ENCODE measurements at regions not wholly inside any gene's neighbourhood (a gene's known extent, or its start where the extent isn't known, plus 50 kb on each side); places are given as distances from the start of the nearest gene placed in this dataset.

GRCh38 chr13:65470781-65471180, 1759.4 kb downstream of the PCDH9 start:
- Histone ChIP-seq H3K4me3 (ENCODE audit: low read depth in 1 of 3, low read length in 3 of 3) (no peak overlapping the region), H3K27me3 (ENCODE audit: control insufficient read depth in 4 of 4, insufficient read depth in 4 of 4, low read length in 3 of 4) (no peaks in the 10 kb centered on the region), H3K9ac (ENCODE audit: low read depth in 1 of 2, low read length in 2 of 2) (no peak overlapping the region), H3K27ac (ENCODE audit: low read depth in 1 of 2, low read length in 2 of 2) (no peak overlapping the region), H3K36me3 (ENCODE audit: control insufficient read depth in 4 of 4, insufficient read depth in 3 of 4, low read depth in 1 of 4, low read length in 3 of 4) (no peaks in the 10 kb centered on the region), H3K9me3 (ENCODE audit: control insufficient read depth in 4 of 4, low read length in 3 of 4) (peaks cover 0 to 2% (median 0%) of the 10 kb centered on the region in 4 donors), H3K4me1 (ENCODE audit: control insufficient read depth in 4 of 4, insufficient read depth in 4 of 4, low read length in 3 of 4) (no peaks in the 10 kb centered on the region)
- TF ChIP-seq MAX (IDR thresholded peaks at IDR 0.05), result no peak
- no peak for TF ChIP-seq ATF3 (IDR thresholded peaks at IDR 0.05)
- no peak for TF ChIP-seq RAD21 (IDR thresholded peaks at IDR 0.05)
- TF ChIP-seq ZBTB33 (IDR thresholded peaks at IDR 0.05), result no peak
- TF ChIP-seq HNF4G (IDR thresholded peaks at IDR 0.05), result no peak
- TF ChIP-seq HNF4A (conservative IDR thresholded peaks at IDR 0.05), result no peak
- TF ChIP-seq NR2F2 (IDR thresholded peaks at IDR 0.05), result no peak
- TF ChIP-seq FOXA2 (IDR thresholded peaks at IDR 0.05), result no peak
- no peak for TF ChIP-seq SP1 (IDR thresholded peaks at IDR 0.05)
- no peak for TF ChIP-seq GABPA (IDR thresholded peaks at IDR 0.05 in 1 of 2, conservative IDR thresholded peaks at IDR 0.05 in 1 of 2)
- TF ChIP-seq YY1 (IDR thresholded peaks at IDR 0.05), result no peak
- TF ChIP-seq EGR1 (IDR thresholded peaks at IDR 0.05; ENCODE audit: low read depth in 2 of 2), result no peak
- TF ChIP-seq RXRA (IDR thresholded peaks at IDR 0.05), result no peak
- TF ChIP-seq CTCF (IDR thresholded peaks at IDR 0.05; ENCODE audit: low read depth, low read length, missing input control), result no peak
- no peak for DNase-seq (ENCODE audit: low spot score)
- 73% methylated on average over 2 of the region's 2 CpGs for WGBS

- H3K36me3 ChIP-seq (ENCODE audit: control insufficient read depth in 4 of 4, insufficient read depth in 3 of 4, low read depth in 1 of 4, low read length in 3 of 4), result no peaks in the 10 kb centered on the region
- H3K9me3 ChIP-seq (ENCODE audit: control insufficient read depth in 4 of 4, low read length in 3 of 4), result peaks cover 0 to 2% (median 0%) of the 10 kb centered on the region in 4 donors
- no peak overlapping the region for H3K4me3 ChIP-seq (ENCODE audit: low read depth in 1 of 3, low read length in 3 of 3)
- no peak overlapping the region for H3K9ac ChIP-seq (ENCODE audit: low read depth in 1 of 2, low read length in 2 of 2)
- no peak overlapping the region for H3K27ac ChIP-seq (ENCODE audit: low read depth in 1 of 2, low read length in 2 of 2)
- H3K4me1 ChIP-seq (ENCODE audit: control insufficient read depth in 4 of 4, insufficient read depth in 4 of 4, low read length in 3 of 4), result no peaks in the 10 kb centered on the region
- H3K27me3 ChIP-seq (ENCODE audit: control insufficient read depth in 4 of 4, insufficient read depth in 4 of 4, low read length in 3 of 4), result no peaks in the 10 kb centered on the region
- TF ChIP-seq ZBTB33 (IDR thresholded peaks at IDR 0.05) (no peak), JUND (IDR thresholded peaks at IDR 0.05) (no peak), SP1 (IDR thresholded peaks at IDR 0.05) (no peak), ATF3 (IDR thresholded peaks at IDR 0.05) (no peak), EGR1 (IDR thresholded peaks at IDR 0.05; ENCODE audit: low read depth in 2 of 2) (no peak), NR2F2 (IDR thresholded peaks at IDR 0.05) (no peak), REST (IDR thresholded peaks at IDR 0.05) (no peak), FOXA2 (IDR thresholded peaks at IDR 0.05) (no peak), HNF4A (conservative IDR thresholded peaks at IDR 0.05) (no peak)
- DNase-seq (ENCODE audit: low spot score), result no peak
These were observed 1761.5 kb downstream of the PCDH9 start for GRCh38 chr13:65468628-65469027.

Measured in liver (tissue), 8 donors.